ENCODE measurements at regions not wholly inside any gene's neighbourhood (a gene's known extent, or its start where the extent isn't known, plus 50 kb on each side); places are given as distances from the start of the nearest gene placed in this dataset.
"Not testable (repeated sequence)": the region's sequence is repeated elsewhere in the genome, so short reads cannot be mapped to it uniquely, and the experiment has no call there.

DNA sequence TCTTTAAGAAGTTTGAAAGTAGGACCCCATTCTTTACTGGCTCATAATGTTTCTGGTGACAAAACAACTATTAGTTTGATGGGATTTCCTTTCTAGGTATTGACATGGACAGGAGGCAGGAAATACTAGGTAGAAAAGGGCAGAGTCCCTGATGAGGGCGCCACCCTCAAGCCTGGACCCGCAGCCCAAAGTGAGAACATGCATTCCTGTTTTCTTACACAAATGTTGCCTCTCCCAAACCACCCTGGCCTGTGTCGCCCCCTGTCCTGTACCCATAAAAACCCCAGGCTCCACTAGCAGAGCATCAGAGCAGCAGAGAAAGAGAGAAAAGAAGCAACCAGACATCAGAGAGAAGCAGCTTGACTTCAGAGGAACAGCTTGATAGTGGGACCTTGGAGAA is 1055.2 kb upstream of the POT1 start:
- no peak for DNase-seq (ENCODE audit: low read depth)

DNA sequence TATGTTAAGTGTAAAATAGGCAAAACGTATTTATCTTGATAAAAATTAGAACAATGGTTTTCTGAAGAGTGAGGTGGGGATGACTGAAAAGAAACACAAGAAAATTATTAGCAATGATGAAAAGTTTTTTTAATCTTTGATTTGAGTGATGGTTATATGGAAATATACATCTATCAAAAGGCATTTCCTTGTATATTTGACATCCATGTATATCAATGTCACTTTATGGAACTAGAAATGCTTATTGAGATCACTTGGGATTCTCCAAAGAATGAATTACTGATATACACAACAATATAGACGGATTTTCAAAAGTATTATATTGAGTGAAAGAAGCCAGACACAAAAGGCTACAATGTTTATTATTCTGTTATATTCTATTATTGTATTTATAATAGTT is 1042.0 kb upstream of the POT1 start:
- DNase-seq (ENCODE audit: low read depth): no peak

DNA sequence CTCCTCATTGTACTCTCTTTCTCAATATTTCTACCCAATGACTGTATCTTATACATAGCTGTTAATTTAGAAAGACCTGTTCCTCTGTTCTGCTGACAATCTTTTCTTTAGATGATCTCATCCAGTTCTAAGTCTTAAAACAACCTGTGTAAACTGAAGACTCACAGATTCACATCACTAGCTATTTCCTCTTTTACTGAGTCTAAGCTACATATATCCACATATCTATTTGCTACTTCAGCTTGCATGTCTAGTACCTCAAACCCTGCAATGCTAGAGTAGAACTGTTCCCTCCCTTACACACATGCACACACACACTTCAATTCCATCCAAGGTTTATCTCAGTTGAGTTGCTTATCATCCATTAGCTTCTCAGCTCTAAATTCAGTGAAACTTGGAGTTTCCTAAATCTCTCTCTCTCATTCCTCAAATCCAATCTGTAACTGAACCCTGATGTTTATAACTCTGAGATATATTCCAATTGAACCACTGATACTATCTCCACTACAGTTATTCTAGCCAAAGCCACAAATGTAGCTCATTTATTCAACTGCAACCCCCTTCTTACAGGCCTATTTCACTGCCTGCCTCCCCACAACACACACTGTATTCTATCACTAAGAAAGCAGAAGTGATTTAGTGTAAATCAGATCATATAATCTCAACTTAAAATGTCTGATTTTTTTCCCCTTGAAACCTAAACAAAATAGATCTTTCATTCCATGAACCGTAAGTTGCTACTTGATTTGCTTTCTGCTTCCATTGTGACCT is 1036.8 kb upstream of the POT1 start:
- no peak for DNase-seq (ENCODE audit: low read depth)

DNA sequence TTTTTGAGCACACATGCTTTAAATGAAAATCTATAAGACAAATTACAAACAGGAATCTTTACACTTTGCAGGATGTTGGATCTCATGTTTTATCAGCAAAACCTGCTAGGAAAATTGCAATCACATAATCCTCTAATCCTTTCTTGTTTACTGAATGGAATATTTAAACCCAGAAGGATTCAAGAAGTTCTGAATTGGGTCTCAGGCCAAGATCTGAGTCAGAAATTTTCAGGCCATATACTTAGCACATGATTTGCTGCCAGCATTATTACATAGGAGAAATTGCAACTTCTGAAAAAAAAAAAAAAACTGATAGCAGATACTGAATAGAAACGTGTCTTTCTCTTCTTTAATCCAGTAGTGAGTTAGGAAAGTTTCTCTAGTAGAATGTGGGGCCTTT is 1005.3 kb upstream of the POT1 start:
- DNase-seq (ENCODE audit: low read depth): no peak

DNA sequence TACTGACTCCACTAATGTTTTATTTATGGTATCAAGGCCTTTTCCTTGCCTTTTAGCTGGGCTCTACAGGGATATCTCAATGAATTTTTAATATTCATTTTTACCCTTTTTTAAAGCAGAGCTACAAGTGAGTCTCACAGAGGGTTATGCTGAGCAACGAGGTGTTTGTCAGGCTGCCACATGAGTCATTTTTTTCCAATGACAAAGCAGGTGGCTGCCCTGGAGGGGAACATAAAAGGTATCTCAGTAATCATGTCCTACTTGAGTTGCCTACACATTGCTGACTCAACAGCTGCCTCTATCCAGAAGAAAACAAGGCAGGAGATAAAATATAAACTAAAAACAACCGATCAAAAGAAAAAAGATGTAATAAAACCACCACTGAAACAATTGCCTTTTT is 1004.9 kb upstream of the POT1 start:
- DNase-seq (ENCODE audit: low read depth): no peak

DNA sequence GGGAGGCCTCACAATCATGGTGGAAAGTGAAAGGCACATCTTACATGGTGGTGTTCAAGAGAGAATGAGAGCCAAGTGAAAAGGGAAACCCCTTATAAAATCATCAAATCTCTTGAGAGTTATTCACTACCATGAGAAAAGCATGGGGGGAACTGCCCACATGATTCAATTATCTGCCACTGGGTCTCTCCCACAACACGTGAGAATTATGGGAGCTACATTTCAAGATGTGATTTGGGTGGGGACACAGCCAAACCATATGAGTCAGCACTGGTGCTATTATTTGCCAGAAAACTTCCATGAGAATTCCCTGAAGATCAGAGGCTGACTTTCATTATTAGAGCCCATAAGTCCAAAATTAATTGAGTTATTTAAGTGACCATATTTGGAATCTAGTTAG is 1001.2 kb upstream of the POT1 start:
- DNase-seq (ENCODE audit: low read depth): no peak

DNA sequence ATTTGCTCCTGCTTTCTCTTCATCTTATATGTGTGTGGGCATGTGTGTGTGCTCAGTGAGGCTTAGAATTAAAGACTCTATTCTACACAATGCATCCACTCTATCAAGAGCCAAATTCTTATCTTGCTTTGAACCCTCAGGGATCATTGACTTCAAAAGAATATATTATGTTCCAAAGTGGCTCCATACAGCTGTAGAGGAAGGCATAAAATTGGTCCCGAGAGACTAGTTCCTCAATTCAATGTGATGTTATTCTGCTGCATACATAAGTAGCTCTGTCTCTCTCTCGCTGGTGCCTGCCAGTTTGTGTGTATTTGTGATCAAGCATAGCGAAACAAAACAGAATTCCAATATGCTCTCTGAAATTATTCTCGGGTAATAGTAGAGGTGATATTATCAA is 997.9 kb upstream of the POT1 start:
- DNase-seq (ENCODE audit: low read depth): no peak

DNA sequence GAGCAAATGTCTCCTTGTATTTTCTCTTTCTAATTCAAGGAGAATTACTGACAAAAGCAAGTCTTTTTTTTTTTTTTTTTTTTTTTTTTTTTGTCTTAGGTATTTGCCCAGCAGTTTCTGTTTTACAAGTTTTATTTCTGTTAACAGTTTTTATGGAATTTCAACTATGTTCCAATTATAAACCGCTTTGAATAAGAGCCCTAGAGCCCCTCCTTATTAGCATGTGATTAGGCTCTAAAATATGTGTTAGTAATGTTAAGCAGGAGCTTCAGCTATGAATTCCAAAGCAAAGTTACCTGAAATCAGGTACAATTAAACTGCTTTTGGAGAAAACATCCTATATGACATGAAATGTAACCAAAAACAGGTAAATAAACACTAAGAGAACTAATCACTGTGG is 997.0 kb upstream of the POT1 start:
- DNase-seq (ENCODE audit: low read depth): no peak

DNA sequence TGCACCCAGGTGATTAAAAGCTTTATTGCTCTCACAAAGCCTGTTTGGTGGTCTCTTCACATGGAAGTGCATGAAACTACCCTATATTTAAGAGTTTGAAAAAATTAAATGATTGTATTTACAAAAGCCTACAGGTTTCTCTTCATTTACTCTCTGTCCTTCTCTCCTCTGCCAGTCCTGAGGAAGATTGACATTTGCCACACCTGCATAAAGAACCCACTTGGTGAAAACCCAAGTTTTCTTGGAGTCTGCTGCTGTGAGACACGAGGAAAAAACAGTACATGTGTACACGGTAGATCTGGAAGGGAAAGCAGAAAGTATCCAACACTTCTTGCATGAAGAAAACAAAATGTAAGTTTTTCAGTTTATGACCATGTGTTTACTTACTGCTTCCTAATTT is 994.4 kb upstream of the POT1 start:
- DNase-seq (ENCODE audit: low read depth): no peak

DNA sequence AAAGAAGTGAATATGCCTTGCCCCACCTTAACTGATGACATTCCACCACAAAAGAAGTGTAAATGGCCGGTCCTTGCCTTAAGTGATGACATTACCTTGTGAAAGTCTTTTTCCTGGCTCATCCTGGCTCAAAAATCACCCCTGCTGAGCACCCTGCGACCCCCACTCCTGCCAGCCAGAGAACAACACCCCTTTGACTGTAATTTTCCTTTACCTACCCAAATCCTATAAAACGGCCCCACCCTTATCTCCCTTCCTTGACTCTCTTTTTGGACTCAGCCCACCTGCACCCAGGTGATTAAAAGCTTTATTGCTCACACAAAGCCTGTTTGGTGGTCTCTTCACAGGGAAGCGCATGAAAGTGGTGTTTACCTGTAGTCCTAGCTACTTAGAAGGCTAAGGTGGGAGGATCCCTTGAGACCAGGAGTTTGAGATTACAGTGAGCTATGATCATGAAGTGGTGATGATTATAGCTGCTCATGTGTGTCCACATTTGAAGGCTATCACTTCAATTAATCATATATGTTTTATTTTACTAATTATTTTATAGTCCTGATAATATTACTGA is 985.8 kb upstream of the POT1 start:
- DNase-seq (ENCODE audit: low read depth): not testable (repeated sequence)

DNA sequence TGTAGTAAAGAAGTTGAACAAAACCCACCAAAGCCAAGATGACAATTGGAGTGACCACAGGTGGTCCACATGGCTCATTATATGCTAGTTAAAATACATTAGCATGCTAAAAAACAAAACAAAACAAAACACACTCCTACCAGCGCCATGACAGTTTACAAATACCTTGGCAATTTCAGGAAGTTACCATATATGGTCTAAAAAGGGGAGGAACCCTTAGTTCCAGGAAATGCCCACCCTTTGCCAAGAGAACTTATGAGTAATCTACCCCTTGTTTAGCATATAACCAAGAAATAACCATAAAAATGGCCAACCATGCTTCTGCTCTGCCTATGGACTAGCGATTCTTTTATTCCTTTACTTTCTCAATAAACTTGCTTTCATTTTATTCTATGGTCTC is 979.1 kb upstream of the POT1 start:
- DNase-seq (ENCODE audit: low read depth): no peak

DNA sequence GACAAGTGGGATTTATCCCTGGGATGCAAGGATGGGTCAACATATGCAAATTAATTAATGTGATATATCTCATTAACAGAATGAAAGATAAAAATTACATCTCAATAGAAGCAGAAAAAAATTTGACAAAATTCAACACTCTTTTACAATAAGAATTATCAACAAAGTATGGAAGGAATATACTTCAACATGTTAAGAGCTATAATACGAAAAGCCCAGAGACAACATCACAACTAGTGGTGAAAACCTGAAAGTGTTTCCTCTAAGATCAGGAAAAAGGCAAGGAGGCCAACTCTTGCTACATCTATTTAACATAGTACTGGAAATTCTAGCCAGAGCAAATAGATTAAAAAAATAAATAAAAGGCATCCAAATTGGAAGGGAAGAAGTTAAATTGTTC is 970.0 kb upstream of the POT1 start:
- no peak for DNase-seq (ENCODE audit: low read depth)

DNA sequence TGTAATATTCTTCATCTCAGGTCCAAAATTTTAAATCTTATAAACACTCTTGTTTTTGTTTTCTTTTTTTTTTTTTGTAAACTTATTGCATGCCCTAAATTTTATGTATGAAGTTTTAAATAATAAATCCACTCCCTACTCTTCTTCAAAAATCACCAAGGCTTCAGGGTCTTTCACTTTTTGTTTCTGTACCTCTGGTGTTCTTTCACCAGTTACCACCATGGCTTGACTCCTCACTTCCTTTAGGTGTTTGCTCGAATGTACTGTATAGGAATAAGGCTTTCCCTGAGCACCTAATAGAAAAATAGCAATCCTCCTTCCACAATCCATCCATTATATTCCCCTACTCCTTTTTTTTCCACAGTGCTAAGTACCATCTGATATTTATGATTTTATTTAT is 962.8 kb upstream of the POT1 start:
- DNase-seq (ENCODE audit: low read depth): no peak

DNA sequence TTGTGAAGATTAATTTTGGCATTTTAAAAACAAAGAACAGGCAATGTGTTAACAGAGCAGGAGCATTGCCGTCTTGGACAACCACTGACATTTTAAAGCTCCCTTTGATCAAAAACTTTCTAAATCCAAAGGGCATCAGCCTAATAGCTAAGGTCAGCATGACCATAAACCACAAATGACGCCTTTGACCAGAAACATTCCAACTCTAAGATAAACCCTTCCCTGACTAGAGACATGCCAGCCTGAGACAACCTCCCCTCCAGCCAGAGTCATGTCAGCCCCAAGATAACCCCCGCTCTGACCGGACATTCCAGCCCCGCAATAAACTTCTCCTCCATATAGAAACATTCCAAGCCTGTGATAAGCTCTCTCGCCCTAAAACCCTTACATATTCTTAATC is 949.4 kb upstream of the POT1 start:
- DNase-seq (ENCODE audit: low read depth): no peak

DNA sequence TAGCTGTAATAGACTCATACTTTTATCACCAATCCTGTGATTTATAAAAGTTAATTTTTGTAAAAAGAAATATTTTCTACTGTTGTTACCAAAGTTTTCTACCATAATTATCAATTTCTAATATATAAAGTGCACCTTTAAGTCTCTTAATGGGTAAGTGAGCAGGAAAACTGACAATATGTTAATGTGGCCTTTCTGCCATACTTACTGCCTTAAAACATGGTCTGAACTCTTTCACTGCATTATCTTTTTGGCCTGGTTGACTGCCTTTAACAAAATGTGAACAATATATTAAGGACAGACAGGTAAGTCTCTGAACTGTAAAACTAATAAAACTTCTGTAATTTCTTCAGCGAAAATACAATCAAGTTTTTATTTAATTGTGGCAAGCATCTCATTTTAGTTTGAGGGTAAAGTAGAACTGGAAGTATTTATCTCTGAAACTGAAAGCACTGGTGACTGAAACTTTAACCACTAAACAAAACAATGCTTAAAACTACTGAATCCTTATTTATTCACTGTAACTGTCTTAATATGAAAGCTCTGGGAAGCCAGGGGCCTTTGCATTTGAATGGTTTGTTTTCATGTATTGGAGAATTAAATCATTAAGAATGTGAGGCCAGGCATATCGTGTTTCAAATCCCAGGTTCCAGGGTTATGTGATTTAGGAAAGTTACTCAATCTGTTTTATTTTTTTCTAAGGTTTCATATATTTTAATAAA is 948.8 kb upstream of the POT1 start:
- DNase-seq (ENCODE audit: low read depth): no peak

DNA sequence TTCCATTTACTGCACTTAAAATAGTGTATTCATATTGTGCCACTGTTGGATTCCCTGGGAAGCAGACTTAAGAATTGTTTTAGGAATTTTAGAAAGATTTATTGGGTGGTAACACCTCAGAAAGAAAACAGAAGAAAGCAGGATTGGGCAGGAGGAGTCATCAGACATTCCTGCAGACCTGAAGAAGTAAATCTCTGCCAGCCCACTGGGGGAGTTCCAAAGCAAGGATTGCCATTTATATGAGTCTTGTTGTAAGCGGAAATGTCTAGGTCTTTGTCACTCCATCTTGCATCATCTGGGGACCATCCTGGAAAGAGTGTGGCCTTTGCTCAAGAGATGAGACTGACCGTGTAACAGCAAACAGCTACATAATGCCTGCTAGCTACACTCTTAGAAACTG is 947.6 kb upstream of the POT1 start:
- no peak for DNase-seq (ENCODE audit: low read depth)

DNA sequence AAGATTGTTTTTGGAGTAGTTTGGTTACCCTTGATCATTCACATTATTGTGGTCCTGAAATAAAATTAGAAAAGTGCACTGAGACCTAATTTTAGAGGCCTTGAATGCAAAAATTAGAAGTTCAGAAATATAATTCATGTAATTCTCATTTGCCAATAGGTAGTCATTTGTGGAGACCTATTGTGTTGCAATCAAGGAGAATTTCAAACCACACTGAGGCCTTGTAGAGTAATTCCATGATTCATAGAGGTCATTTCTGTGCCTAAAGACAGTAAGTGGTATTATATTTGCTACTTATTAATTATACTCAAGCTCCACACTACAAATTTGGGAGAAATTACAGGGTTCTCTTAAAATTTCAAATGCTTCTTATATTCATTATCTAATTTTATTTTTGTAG is 946.8 kb upstream of the POT1 start:
- no peak for DNase-seq (ENCODE audit: low read depth)

DNA sequence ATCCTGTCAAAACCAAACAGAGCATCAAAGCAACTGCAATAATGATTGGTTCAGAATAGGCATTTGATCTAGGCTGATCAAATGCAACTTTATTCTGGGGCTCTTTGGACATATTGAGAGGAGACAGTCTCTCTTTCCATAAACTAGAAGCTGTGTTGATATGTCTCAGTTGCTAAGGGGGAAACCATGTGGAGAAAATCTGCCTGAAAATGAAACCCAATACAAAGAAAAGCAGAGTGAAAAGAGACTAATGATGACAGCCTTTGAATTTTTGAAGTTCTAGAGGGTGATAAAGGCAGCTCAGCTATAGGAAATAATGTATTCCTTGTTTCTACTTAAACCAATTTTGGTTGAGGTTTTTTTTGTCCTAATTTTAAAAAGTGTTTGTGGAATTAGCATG is 941.8 kb upstream of the POT1 start:
- DNase-seq (ENCODE audit: low read depth): no peak

DNA sequence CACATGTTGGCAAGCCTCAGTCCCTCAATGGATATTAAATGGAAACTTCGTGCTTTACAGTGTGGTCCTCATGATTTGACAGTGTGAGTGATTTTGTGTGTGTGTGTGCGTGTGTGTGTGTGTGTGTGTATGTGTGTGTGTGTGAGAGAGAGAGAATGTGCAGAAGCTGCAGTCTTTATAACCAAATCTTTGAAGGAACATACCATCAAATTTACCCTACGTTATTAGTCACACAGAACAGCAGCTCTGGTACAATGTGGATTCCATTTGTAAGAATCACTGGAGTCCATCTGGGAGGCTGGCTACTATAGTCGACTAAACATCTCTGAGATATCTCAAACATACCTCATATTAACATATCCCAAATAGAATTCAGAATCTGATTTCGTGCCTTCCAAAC is 928.0 kb upstream of the POT1 start:
- DNase-seq (ENCODE audit: low read depth): peak; percentile 20

DNA sequence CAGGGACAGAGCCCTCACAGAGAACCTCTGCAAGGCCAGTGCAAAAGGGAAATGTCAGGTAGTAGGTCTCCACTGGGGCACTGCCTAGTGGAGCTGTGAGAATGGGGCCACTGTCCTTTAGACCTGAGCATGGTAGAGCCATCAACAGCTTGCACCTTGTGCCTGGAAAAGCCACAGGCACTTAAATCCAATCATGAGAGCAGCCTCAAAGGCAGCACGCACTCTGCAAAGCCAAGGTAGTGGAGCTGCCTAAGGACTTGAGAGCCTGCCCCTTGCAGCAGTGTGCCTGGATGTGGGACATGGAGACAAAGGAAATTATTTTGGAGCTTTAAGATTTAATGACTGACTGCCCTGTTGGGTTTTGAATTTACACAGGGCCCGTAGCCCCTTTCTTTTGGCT is 918.5 kb upstream of the POT1 start:
- DNase-seq (ENCODE audit: low read depth): no peak

DNA sequence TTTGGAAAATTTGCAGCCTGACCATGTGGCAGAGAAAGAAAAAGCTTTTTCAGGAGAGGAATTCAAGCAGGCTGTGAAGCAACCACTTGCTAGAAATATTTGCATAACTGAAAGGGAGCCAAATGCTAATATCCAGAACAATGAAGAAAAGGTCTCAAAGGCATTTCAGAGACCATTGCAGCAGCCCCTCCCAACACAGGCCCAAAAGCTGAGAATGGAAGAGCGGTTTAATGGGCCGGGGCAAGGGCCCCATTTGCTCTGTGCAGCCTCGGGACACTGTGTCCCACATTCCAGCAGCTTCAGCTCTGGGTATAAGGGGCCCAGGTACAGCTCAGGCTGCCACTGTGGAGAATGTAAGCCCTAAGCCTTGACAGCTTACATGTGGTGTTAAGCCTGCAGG is 918.1 kb upstream of the POT1 start:
- no peak for DNase-seq (ENCODE audit: low read depth)

DNA sequence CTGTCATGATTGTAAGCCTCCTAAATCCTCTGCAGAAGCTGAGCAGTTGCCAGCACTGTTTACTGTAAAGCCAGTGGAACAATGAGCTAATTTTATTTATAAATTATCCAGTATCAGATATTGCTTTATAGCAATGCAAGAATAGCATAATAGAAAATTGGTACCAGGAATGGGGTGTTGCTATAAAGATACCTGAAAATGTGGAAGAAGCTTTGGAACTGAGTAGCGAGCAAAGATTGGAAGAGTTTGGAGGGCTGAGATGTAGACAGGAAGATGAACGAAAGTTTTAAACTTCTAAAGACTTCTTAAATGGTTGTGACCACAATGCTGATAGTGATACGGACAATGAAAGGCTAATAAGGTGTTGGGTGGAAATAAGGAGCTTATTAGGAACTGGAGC is 917.4 kb upstream of the POT1 start:
- DNase-seq (ENCODE audit: low read depth): no peak

DNA sequence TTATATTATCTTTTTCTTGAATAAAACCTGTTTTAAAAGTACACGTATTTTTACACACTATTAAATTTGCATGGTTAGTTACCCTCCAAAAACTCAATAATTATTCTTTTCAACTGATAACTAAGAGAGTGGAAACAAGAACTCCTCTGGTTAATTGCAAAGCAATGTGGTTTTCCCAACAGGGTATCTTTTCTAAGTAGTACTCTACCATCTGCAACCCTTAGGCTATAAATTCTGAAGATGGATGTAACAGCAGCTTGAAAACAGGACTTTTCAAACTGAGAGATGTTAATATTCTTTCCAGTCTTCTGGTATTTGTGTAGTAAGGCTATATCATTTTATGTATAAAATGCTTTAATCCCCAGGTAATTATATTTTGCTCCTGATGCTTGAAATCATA is 916.1 kb upstream of the POT1 start:
- no peak for DNase-seq (ENCODE audit: low read depth)

DNA sequence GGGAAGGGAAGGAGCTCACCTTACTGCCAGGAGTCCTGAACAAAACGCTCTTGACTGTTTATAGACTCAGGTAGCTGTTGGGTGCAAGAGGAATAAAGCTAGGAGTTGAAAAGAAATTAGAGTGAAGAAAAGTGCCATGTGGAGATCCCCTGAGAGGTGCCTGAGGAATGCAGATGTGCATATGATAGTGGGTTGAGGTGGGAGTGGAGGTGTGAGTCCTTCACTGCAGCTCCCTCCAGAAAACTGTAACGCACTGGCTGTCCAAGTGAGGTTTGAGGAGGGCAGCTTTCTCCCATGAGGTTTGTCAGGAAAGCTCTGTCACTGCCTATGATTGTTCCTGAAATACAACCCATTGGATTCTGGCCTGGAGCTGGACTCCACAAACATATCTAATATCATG is 904.8 kb upstream of the POT1 start:
- no peak for DNase-seq (ENCODE audit: low read depth)

Measured in non-pigmented ciliary epithelial cell (primary cell).